ENCODE measurements at regions not wholly inside any gene's neighbourhood (a gene's known extent, or its start where the extent isn't known, plus 50 kb on each side); places are given as distances from the start of the nearest gene placed in this dataset.
A peak's percentile ranks its signal among the peaks of the same experiment; 100 is the strongest.

DNA sequence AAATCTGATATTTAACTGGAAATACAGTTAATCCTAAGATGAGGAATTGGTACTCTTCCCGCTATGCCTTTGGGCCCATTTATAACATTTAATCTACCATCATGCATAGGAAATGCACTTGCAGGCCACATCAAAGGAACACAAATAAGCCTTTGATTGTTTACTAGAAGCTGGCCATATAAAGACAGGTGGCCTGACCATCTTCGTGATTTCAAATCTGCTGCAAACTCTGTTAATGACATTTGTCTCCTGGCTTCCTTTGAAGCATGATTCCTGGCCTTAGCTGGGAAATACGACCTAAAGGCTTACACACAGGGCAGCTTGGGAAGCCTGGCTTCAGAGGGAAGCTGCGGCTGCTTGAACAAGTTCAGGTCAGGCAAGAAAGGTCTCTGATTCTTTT is 552.1 kb downstream of the CDH26 start:
- no peak for DNase-seq (ENCODE audit: low read depth)

DNA sequence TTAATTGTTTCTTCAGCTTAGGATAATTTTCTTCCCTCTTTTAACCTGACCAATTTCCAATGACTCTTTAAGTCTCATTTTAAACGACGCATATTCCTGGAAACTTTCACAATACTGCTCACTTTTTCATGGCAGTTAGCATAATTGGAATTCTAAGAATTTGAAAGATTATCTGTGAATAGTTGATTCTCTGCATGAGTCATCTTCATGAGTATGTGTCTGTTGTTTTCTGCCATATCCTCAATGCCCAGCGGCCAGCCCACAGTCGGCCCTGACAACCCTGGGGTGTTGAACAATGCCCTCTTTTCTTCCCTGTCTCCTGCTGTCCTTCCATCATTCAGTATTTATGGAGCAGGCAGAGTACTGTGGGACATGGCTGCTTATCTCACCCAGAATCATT is 554.2 kb downstream of the CDH26 start:
- DNase-seq (ENCODE audit: low read depth): peak; percentile 92

DNA sequence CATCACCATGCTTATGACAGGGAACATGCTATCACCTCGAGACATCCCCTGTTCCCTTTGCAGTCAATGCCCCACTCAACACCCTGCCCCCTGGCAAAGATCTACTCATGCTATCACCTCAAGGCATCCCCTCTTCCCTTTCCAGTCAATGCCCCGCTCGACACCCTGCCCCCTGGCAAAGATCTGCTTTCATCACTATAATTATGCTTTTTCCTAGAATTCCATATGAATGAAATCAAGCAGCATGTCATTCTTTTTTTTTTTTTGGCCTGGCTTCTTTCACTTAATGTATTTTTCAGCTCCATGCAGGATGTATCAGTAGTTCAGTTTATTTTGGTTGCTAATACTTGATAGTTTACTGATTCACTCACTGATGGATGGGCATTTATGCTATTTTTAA is 554.9 kb downstream of the CDH26 start:
- no peak for DNase-seq (ENCODE audit: low read depth)

- DNase-seq (ENCODE audit: low read depth): no peak
Measured at GRCh38 chr20:60516442-60516841, 558.2 kb downstream of the CDH26 start.

- DNase-seq (ENCODE audit: low read depth): no peak
Measured at GRCh38 chr20:60518022-60518421, 559.8 kb downstream of the CDH26 start.

GRCh38 chr20:60525397-60525796 is 567.2 kb downstream of the CDH26 start:
- no peak for DNase-seq (ENCODE audit: low read depth)

GRCh38 chr20:60527656-60528055 is 569.4 kb downstream of the CDH26 start:
- DNase-seq (ENCODE audit: low read depth): no peak

- DNase-seq (ENCODE audit: low read depth): no peak
Measured at GRCh38 chr20:60528141-60528540, 569.9 kb downstream of the CDH26 start.

- no peak for DNase-seq (ENCODE audit: low read depth)
Measured at GRCh38 chr20:60529149-60529548, 570.9 kb downstream of the CDH26 start.

GRCh38 chr20:60535211-60535610 is 577.0 kb downstream of the CDH26 start:
- no peak for DNase-seq (ENCODE audit: low read depth)

DNA sequence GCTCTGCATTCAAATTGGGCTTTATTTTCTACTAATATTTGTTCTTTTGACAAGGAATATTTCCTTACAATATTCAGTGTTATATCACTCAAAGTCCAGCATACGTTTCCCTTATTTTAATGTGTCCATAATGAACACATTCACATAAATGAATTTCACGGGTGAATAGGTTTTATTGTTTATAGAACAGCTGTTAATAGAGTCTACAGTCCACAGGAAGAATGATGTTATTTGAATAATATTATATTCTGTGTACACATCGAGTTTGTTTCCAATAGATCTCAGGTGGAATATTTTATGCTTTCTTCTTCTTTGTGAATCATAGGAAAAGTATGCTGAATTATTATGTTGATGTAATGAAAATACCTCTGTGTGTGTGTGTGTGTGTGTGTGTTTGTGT is 582.4 kb downstream of the CDH26 start:
- DNase-seq (ENCODE audit: low read depth): no peak

- no peak for DNase-seq (ENCODE audit: low read depth)
Measured at GRCh38 chr20:60541991-60542390, 583.8 kb downstream of the CDH26 start.

DNA sequence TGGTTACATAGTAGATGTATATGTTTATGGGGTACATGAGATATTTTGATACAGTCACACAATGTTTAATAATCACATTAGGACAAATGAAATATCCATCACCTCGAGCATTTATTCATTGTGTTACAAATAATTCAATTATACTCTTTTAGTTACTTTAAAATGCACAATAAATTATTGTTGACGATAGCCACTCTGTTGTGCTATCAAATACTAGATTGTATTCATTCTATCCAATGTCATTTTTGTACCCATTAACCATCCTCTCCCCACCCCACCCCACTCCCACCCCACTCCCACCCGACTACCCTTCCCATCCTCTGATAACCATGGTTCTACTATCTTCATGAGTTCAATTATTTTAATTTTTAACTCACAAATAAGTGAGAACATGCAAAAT is 585.4 kb downstream of the CDH26 start:
- no peak for DNase-seq (ENCODE audit: low read depth)

GRCh38 chr20:60553095-60553494 is 594.9 kb downstream of the CDH26 start:
- DNase-seq (ENCODE audit: low read depth): peak; percentile 26

DNA sequence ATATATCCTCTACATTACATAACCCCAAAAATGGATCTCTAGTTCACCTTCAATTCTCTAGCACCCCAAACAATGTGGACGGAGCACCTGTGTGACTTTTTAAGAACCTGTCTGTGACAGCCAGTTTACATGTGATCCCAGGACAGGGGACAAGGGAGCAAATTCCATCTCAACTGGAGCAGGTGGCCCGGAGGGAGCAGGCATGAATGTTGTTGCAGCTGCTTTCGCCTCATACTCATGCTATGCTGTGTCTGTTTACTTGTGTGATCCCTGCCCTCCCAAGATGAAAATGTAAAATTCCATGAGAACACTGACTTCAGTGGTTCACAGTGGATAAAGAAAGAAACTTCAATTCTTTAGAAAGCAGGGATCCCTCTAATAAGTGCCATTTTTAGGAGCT is 600.3 kb downstream of the CDH26 start:
- no peak for DNase-seq (ENCODE audit: low read depth)

DNA sequence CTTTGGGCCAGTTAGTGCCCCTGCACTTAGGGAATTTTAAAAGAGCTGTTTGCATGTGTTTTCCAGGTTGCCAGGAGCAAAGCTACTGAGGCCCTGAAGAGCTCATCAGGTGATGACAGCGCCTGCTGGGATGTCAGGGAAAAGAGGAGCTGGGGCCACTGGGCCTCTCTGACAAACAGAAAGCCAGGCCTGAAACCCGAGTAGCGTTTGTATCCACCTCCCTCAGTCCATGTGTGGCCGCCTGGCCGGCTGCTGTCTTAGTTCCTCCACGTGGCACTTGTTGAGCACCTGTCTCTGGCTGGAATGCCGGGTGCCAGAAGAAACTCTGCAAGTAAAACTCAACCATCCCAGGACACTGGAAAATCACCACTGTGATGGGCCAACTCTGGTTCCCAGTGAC is 601.2 kb downstream of the CDH26 start:
- DNase-seq (ENCODE audit: low read depth): no peak

DNA sequence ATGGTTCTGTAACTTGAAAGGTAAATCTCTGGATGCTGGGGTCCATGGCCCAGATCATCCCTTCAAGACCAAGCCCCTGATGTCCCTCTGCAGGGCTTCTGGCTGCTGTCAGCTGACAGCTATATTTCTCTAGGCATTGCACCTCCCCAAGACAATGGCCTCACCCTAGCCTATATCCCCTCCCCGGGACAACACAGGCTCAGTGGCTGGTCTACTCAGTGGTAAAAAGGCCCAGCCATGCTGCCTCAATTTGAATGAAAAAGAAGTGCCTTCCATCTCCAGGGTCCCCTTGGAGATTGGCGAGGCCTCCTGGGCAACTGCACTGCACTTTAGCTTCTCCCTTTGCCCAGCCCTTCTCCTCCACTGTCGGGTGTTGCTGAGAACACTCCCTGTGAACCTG is 602.8 kb downstream of the CDH26 start:
- DNase-seq (ENCODE audit: low read depth): no peak

- DNase-seq (ENCODE audit: low read depth): no peak
Measured at GRCh38 chr20:60565083-60565482, 606.9 kb downstream of the CDH26 start.

GRCh38 chr20:60565551-60565950 is 607.3 kb downstream of the CDH26 start:
- no peak for DNase-seq (ENCODE audit: low read depth)

DNA sequence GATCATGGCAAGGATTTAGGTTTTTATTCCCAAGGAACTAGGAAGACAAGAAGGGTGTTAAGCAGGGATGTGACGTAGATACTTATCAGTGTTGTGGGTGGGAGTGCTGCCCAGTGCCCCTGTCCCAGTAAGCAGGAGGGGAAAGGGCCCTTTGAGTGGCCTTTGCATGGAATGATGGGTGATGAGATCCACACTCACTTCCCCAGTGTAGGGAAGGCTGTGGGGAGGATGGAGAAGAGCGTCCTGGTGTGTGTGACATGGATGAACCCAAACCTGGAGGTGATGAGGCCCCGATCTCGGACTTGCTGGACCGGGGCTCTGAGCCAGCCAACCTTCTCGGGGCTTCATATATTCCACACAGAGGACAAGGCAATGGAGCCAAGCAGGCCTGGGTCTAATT is 610.9 kb downstream of the CDH26 start:
- DNase-seq (ENCODE audit: low read depth): no peak

DNA sequence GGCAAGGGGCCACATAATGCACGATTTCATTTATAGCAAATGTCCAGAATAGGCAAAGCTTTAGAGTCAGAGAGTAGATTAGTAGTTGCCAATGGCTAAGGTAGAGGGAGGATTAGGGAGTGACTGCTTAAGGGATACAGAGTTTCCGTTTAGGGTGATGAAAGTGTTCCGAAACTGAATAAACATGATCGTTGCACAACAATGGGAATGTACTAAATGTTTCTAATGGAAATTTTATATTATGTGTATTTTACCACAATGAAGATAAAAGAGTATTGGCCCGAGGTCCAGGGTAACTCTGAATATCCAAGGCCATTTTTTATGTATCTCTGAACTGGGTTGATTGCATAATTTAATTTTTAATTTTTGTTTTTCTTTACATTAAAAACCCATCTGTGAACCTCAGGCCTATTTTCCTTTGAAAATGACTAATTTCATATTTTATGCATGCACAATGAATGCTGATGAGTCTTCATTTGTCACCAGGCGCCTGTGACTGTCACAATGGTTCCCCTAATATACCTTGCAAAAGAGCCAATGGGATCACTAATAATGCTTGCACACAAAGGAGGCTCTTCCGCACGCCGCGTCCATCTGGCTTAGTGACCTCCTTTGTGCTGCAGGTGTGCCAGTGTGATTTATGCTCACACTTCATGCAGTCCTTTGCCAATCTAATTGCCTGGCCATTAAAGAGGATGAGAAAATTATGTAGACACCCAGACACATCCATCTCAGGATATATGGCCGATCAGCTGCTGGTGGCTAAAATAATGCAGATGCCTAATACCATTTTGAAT is 612.5 kb downstream of the CDH26 start:
- DNase-seq (ENCODE audit: low read depth): no peak

- no peak for DNase-seq (ENCODE audit: low read depth)
Measured at GRCh38 chr20:60573003-60573680, 614.9 kb downstream of the CDH26 start.

DNA sequence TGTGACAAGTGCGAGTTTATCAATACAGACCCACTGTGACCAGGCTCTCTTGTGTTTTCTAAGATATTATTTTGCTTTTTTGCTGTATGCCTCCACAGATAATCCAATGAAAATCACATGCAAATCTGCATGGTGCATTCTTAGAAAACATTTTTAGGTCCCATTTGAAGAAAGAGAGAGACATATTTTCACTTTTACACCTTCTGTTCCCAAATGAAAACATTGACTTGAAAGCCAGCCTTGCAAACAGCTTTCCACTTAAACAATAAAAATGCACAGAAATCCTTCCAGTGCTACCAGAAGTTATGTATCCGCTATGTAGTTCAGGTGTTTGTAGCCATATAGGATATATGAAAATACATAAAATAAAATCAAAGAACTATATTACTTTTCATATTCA is 618.0 kb downstream of the CDH26 start:
- DNase-seq (ENCODE audit: low read depth): no peak

Data from HS-5 (cell line).